ENCODE measurements at regions not wholly inside any gene's neighbourhood (a gene's known extent, or its start where the extent isn't known, plus 50 kb on each side); places are given as distances from the start of the nearest gene placed in this dataset.

GRCh38 chr2:60023256-60023985, 530.0 kb downstream of the BCL11A start:
- TF ChIP-seq, protein P1, sequence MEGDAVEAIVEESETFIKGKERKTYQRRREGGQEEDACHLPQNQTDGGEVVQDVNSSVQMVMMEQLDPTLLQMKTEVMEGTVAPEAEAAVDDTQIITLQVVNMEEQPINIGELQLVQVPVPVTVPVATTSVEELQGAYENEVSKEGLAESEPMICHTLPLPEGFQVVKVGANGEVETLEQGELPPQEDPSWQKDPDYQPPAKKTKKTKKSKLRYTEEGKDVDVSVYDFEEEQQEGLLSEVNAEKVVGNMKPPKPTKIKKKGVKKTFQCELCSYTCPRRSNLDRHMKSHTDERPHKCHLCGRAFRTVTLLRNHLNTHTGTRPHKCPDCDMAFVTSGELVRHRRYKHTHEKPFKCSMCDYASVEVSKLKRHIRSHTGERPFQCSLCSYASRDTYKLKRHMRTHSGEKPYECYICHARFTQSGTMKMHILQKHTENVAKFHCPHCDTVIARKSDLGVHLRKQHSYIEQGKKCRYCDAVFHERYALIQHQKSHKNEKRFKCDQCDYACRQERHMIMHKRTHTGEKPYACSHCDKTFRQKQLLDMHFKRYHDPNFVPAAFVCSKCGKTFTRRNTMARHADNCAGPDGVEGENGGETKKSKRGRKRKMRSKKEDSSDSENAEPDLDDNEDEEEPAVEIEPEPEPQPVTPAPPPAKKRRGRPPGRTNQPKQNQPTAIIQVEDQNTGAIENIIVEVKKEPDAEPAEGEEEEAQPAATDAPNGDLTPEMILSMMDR (IDR thresholded peaks at IDR 0.05 in 2 of 3, conservative IDR thresholded peaks at IDR 0.05 in 1 of 3; ENCODE audit: control insufficient read depth in 2 of 3, extremely low read depth in 1 of 3, insufficient read depth in 1 of 3, low read depth in 3 of 3, low read length in 3 of 3), result no peak
- TF ChIP-seq SIN3A (IDR thresholded peaks at IDR 0.05; ENCODE audit: low read depth, low read length) (no peak), ZNF274 (IDR thresholded peaks at IDR 0.05; ENCODE audit: insufficient read depth, insufficient read length) (no peak), HCFC1 (IDR thresholded peaks at IDR 0.05; ENCODE audit: low read length) (no peak)
- TF ChIP-seq, protein P2, sequence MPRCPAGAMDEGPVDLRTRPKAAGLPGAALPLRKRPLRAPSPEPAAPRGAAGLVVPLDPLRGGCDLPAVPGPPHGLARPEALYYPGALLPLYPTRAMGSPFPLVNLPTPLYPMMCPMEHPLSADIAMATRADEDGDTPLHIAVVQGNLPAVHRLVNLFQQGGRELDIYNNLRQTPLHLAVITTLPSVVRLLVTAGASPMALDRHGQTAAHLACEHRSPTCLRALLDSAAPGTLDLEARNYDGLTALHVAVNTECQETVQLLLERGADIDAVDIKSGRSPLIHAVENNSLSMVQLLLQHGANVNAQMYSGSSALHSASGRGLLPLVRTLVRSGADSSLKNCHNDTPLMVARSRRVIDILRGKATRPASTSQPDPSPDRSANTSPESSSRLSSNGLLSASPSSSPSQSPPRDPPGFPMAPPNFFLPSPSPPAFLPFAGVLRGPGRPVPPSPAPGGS (IDR thresholded peaks at IDR 0.05; ENCODE audit: borderline replicate concordance, insufficient read depth, low read depth, low read length, poor library complexity, severe bottlenecking), result no peak

Measured in GM12878 (cell line).